ENCODE measurements at regions not wholly inside any gene's neighbourhood (a gene's known extent, or its start where the extent isn't known, plus 50 kb on each side); places are given as distances from the start of the nearest gene placed in this dataset.
"Not testable (repeated sequence)": the region's sequence is repeated elsewhere in the genome, so short reads cannot be mapped to it uniquely, and the experiment has no call there.

- DNase-seq (ENCODE audit: low spot score) = no peak
Observed at GRCh38 chr5:106566031-106566430, 1104.7 kb downstream of the EFNA5 start.

DNA sequence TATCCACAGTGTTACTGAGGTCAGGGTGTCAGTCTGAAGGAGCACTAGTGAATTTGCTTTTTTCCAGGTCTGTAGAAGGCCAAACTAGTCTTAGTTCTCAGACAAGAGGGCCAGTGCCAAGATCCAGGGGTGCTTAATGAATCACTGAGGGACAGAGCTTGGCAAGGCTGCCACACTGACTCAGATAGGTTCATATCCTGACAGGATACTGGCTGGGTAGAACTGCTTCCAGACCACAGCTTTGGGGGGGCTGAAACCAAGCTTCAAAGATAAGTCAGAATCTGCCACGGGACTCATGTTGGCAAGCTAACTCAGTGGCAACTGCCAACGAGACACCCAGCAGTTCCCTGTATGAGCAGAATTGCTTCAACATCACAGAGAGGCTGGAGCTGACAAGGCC is 1125.4 kb downstream of the EFNA5 start:
- DNase-seq (ENCODE audit: low spot score) = no peak

- no peak for DNase-seq (ENCODE audit: low spot score)
Observed at GRCh38 chr5:106543330-106543729, 1127.4 kb downstream of the EFNA5 start.

- no peak for DNase-seq (ENCODE audit: low spot score)
Observed at GRCh38 chr5:106530150-106530549, 1140.6 kb downstream of the EFNA5 start.

GRCh38 chr5:106525438-106525837 is 1145.3 kb downstream of the EFNA5 start:
- no peak for DNase-seq (ENCODE audit: low spot score)

DNA sequence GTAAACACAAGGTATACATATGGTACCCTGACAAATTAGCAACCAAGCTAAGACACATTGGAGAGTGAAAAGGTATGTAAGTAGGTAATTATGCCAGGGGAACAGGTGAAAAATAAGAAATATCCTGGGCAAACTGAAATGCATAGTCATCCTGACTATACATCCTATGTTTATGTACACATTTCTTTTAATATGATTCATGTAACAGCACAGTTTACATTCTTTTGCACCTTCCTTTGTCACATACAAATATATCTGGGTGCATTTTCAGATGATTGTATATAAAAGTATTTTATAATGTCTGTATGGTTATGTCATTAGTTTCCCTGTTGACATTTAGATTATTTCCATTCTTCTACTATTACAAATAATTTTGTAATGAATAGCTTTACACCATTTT is 1146.9 kb downstream of the EFNA5 start:
- no peak for DNase-seq (ENCODE audit: low spot score)

DNA sequence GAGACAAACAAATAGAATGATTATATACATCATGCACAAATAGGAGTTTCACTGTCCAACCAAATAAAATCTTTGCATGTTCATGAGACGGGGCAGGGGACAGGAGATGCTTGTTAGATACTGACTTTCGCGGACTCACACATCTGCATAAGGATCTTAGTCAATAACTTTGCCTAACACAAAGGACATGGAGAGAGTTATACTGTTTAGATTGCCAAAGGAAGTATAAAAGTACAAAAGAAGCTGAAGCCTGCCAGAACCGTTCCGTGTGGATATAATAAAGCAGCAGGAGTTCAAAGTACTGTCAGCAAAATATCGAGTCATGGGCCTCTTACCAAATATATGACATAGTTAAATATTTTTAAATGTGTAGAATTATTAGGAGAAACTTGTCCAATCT is 1148.4 kb downstream of the EFNA5 start:
- no peak for DNase-seq (ENCODE audit: low spot score)

- no peak for DNase-seq (ENCODE audit: low spot score)
Observed at GRCh38 chr5:106521701-106522100, 1149.0 kb downstream of the EFNA5 start.

DNA sequence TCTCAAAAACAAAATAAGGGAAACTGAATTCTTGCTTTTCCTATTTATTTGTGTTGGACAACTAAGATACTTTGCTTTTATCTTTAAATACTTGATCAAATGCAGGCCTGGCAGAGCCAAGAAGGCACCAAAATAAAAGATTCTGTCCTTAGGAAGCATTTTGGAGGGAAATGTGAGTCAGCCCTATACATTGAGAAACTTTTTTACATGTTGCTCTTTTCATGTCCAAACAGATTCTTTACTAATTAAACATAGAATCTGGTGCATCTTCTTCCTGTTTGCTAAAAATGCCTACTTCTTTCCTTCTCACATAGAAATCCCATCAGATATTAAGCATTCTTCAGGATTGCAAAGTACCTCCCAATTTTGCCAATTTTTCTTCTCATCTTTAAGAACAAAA is 1160.4 kb downstream of the EFNA5 start:
- no peak for DNase-seq (ENCODE audit: low spot score)

- no peak for DNase-seq (ENCODE audit: low spot score)
Observed at GRCh38 chr5:106508894-106509293, 1161.8 kb downstream of the EFNA5 start.

DNA sequence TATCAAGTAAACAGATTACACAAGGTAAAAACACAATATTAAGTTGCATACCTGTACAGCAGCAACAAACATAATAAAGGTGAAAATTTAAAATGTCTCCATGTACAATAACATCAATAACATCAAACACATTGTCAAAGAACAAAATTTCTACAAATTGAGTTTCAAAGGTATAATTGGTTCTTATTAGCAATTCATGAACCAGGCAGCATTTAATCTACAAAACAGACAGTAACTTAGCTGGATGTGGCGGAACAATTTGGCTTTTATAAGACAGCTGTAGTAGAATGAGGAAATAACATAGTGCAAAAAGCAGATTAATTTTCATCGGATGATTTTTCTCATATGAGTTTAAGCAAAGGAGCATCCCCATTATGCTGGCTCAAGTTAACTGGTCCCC is 1176.8 kb downstream of the EFNA5 start:
- no peak for DNase-seq (ENCODE audit: low spot score)

GRCh38 chr5:106489004-106489403 is 1181.7 kb downstream of the EFNA5 start:
- no peak for DNase-seq (ENCODE audit: low spot score)

DNA sequence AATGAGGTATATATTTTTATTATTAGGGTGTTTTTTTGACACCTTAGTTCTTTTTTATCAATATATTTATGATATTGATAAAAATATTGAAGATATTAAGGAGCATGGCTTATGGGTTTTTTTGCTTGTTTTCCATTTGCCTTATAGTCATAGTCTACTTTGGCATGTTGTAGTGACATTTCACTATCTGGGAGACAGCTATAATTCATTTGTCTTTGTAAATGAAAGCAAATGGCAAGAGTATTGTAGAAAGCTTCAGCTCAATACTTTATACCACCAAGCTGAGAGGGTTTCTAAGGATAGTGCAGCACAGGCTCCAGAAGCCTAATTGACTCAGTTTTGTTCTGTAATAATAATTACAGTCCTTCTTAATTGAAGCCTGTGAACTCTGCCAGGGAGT is 1182.3 kb downstream of the EFNA5 start:
- DNase-seq (ENCODE audit: low spot score) = no peak

- DNase-seq (ENCODE audit: low spot score) = no peak
Observed at GRCh38 chr5:106481374-106481773, 1189.4 kb downstream of the EFNA5 start.

DNA sequence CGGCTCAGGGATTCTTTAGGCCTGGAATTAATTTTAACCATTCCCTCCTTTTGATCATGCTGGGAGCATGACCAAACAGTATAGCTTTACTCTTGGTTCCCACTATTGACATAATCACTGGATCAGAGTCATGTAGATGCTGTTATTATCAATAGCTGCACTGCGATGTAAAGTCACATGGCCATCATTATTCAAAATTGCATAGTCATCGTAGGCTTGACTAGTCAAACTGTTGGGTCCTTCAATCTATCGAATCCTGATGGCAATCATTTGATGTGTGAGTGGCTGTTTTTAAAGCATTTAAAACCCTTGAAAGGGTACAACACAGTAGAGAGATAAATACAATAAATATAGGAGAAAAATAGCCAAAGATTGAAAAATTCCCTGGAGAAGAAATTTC is 1194.1 kb downstream of the EFNA5 start:
- no peak for DNase-seq (ENCODE audit: low spot score)

DNA sequence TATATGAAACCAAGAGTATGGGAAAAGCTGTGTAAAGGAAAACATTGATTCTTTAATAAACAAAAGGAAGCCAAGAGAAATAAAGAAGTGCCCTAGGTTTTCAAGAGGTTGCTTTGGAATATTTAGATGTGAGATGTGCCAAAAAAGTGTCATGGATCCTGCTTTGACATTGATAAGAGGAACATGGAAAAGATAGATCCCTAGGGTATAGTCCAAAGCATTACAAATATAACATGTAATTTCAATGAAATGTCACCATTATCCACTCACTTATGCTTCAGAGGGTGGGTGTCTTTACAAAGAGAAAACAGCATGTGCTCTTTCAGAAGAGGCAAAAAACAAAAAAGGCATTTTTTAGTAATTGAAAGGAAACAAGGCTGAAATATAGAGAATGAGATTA is 1196.7 kb downstream of the EFNA5 start:
- no peak for DNase-seq (ENCODE audit: low spot score)

GRCh38 chr5:106459541-106459940 is 1211.2 kb downstream of the EFNA5 start:
- no peak for DNase-seq (ENCODE audit: low spot score)

- no peak for DNase-seq (ENCODE audit: low spot score)
Observed at GRCh38 chr5:106454651-106455415, 1215.9 kb downstream of the EFNA5 start.

DNA sequence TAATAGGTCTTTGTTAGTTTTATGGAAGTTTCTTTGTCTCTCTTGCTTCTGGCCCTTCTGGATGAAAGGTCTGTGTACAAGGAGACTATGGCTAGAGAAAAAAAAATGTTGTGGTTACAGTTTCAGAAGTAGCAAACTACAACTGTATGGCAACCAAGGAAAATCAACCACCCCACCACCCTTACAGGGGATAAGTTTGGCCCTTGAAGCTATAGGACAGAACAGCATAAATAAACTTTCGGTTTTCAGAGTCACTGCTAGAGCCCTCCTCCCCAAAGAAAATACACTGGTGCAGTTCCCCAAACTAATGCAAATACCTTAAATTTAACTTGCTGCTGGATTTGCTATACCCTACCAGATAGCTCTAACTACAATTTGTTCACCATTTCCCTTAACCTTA is 1216.7 kb downstream of the EFNA5 start:
- no peak for DNase-seq (ENCODE audit: low spot score)

GRCh38 chr5:106451998-106452397 is 1218.7 kb downstream of the EFNA5 start:
- DNase-seq (ENCODE audit: low spot score) = no peak

GRCh38 chr5:106443746-106444145 is 1227.0 kb downstream of the EFNA5 start:
- DNase-seq (ENCODE audit: low spot score) = no peak

DNA sequence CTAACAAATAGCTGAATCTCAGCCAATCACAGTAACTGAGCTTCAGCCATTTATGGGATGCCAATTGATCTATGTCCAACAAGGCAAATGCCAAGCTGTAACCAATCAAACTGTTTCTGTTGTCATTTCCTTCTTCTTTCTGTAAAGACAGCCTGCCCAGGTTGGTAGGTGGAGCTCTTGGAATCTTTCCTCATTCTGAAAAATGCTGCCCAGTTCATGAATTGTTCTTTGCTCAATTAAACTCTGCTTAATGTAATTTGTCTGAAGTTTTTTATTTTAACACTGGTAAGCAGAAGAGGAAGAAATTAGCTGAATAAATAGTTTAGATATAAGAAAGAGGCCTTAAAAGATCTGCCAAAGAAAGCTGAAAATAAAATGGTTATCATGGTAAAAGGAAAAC is 1235.6 kb downstream of the EFNA5 start:
- DNase-seq (ENCODE audit: low spot score) = no peak

- DNase-seq (ENCODE audit: low spot score) = not testable (repeated sequence)
Observed at GRCh38 chr5:106430733-106431132, 1240.0 kb downstream of the EFNA5 start.

DNA sequence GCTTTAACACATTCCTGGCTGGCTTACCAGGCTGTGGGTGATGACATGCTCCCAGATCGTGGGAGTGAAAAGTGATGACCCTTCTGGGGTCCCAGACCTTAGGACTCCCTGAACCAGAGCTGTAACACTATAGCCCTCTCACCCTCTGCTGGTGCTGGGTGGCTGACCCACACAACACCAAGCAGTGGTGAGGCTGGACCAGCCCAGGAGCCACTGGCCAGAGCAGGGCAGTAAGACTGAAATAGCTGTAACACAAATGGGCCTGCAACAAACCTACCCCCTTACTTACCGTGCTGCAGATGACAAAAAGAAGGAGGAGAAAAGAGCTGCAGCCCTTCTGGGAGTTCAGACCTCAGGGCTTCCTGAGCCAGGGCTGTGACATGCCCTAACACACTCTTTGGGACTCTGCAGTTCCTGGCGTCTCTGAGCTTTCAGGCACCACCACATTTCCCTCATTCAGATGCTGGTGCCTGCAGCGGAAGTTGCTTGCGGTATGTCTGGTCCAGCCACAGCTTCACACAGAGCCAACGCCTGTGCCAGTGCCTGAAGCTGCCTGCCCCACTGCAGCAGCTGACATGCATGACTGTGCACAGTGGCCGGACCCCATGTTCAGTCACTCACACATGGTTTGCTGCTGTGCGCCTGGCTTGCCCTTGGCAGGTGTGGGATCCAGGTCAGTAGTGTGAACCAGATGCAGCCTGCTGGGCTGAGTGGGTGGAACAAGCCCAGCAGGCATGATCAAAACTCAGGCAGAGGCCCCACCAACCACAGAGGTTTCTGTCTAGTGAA is 1247.4 kb downstream of the EFNA5 start:
- no peak for DNase-seq (ENCODE audit: low spot score)

All from hematopoietic multipotent progenitor cell treated with erythropoietin and hydrocortisone succinate and interleukin-3 and kit ligand, for 17 days (in vitro differentiated cells).